ENCODE measurements at regions not wholly inside any gene's neighbourhood (a gene's known extent, or its start where the extent isn't known, plus 50 kb on each side); places are given as distances from the start of the nearest gene placed in this dataset.

- DNase-seq (no peak), FAIRE-seq (no peak)
- H3K27me3 ChIP-seq (ENCODE audit: control insufficient read depth, insufficient read depth, low read length) = no peaks in the 10 kb centered on the region
- no peak overlapping the region for H3K4me3 ChIP-seq (ENCODE audit: low read length in 3 of 3)
- no peak overlapping the region for H3K9ac ChIP-seq (ENCODE audit: low read length in 3 of 3)
- TF ChIP-seq CTCF (IDR thresholded peaks at IDR 0.05; ENCODE audit: borderline replicate concordance, extremely low read depth, insufficient read depth) = no peak
- intact Hi-C loops (cut with DNase I) = no loop called here
- no peak overlapping the region for H3K27ac ChIP-seq (ENCODE audit: low read depth in 2 of 2, low read length in 2 of 2)
- H3K36me3 ChIP-seq (ENCODE audit: control insufficient read depth in 2 of 3, insufficient read depth in 3 of 3, low read length in 3 of 3) = no peaks in the 10 kb centered on the region
- H3K4me1 ChIP-seq (ENCODE audit: control insufficient read depth in 2 of 3, insufficient read depth in 2 of 3, low read depth in 1 of 3, low read length in 3 of 3) = no peaks in the 10 kb centered on the region
- H3K9me3 ChIP-seq (ENCODE audit: control insufficient read depth in 2 of 3, insufficient read depth in 1 of 3, low read length in 3 of 3) = no peaks in the 10 kb centered on the region
Observed at GRCh38 chr4:148561467-148561866, 119.3 kb upstream of the NR3C2 start.

GRCh38 chr4:148557793-148558192, 115.6 kb upstream of the NR3C2 start:
- no peak for FAIRE-seq
- H3K4me3 ChIP-seq (ENCODE audit: low read length in 3 of 3) = no peak overlapping the region
- no peaks in the 10 kb centered on the region for H3K9me3 ChIP-seq (ENCODE audit: control insufficient read depth in 2 of 3, insufficient read depth in 1 of 3, low read length in 3 of 3)
- no peak for DNase-seq
- no peaks in the 10 kb centered on the region for H3K36me3 ChIP-seq (ENCODE audit: control insufficient read depth in 2 of 3, insufficient read depth in 3 of 3, low read length in 3 of 3)
- H3K9ac ChIP-seq (ENCODE audit: low read length in 3 of 3) = no peak overlapping the region
- intact Hi-C loops (cut with DNase I) = no loop called here
- no peaks in the 10 kb centered on the region for H3K4me1 ChIP-seq (ENCODE audit: control insufficient read depth in 2 of 3, insufficient read depth in 2 of 3, low read depth in 1 of 3, low read length in 3 of 3)
- H3K27ac ChIP-seq (ENCODE audit: low read depth in 2 of 2, low read length in 2 of 2) = no peak overlapping the region
- H3K27me3 ChIP-seq (ENCODE audit: control insufficient read depth, insufficient read depth, low read length) = no peaks in the 10 kb centered on the region
- TF ChIP-seq CTCF (IDR thresholded peaks at IDR 0.05; ENCODE audit: borderline replicate concordance, extremely low read depth, insufficient read depth) = no peak

- FAIRE-seq (no peak), DNase-seq (no peak)
- no peaks in the 10 kb centered on the region for H3K9me3 ChIP-seq (ENCODE audit: control insufficient read depth in 2 of 3, insufficient read depth in 1 of 3, low read length in 3 of 3)
- H3K36me3 ChIP-seq (ENCODE audit: control insufficient read depth in 2 of 3, insufficient read depth in 3 of 3, low read length in 3 of 3) = no peaks in the 10 kb centered on the region
- TF ChIP-seq CTCF (IDR thresholded peaks at IDR 0.05; ENCODE audit: borderline replicate concordance, extremely low read depth, insufficient read depth) = no peak
- H3K27me3 ChIP-seq (ENCODE audit: control insufficient read depth, insufficient read depth, low read length) = no peaks in the 10 kb centered on the region
- no peak overlapping the region for H3K27ac ChIP-seq (ENCODE audit: low read depth in 2 of 2, low read length in 2 of 2)
- H3K9ac ChIP-seq (ENCODE audit: low read length in 3 of 3) = no peak overlapping the region
- H3K4me1 ChIP-seq (ENCODE audit: control insufficient read depth in 2 of 3, insufficient read depth in 2 of 3, low read depth in 1 of 3, low read length in 3 of 3) = no peaks in the 10 kb centered on the region
- no peak overlapping the region for H3K4me3 ChIP-seq (ENCODE audit: low read length in 3 of 3)
- intact Hi-C loops (cut with DNase I) = no loop called here
Observed at GRCh38 chr4:148550788-148551187, 108.6 kb upstream of the NR3C2 start.

DNA sequence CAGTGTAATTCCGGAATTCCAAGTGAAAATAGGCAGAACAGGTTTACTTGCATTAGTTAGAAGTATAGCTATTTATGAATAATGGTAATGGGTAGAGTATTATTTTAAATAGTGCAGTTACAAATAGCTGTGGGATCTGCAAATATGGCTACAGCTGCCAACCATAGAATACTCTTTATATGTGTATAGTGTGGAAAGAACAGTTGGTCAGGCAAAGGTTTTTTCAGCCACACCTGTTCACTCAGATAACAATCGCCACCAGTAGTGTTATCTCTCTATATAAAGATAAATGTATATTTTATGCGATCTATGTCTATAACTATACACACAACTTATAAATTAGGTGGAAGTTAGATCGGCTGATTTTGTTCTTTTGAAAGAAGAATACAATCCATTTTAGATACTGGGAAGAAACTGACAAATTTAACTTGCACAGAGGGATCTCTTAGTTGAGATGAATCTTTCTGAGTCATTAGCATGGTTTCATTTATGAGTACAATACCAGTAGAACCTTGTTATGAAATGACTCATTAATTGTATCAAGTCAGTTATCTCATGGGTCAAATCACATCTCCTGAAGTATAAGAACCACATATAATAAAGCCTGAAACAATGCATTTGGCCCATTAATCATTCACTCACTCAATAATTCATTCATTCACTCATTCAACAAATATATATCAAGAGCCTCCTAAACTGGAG, 100.9 kb upstream of the NR3C2 start:
- TF ChIP-seq CTCF (IDR thresholded peaks at IDR 0.05; ENCODE audit: borderline replicate concordance, extremely low read depth, insufficient read depth) = no peak
- Histone ChIP-seq H3K9ac (ENCODE audit: low read length in 3 of 3) (no peak overlapping the region), H3K27me3 (ENCODE audit: control insufficient read depth, insufficient read depth, low read length) (no peaks in the 10 kb centered on the region), H3K4me1 (ENCODE audit: control insufficient read depth in 2 of 3, insufficient read depth in 2 of 3, low read depth in 1 of 3, low read length in 3 of 3) (no peaks in the 10 kb centered on the region), H3K9me3 (ENCODE audit: control insufficient read depth in 2 of 3, insufficient read depth in 1 of 3, low read length in 3 of 3) (no peaks in the 10 kb centered on the region), H3K4me3 (ENCODE audit: low read length in 3 of 3) (no peak overlapping the region), H3K36me3 (ENCODE audit: control insufficient read depth in 2 of 3, insufficient read depth in 3 of 3, low read length in 3 of 3) (no peaks in the 10 kb centered on the region), H3K27ac (ENCODE audit: low read depth in 2 of 2, low read length in 2 of 2) (no peak overlapping the region)
- intact Hi-C loops (cut with DNase I) = no loop called here
- no peak for FAIRE-seq
- DNase-seq = no peak
